ENCODE measurements at regions not wholly inside any gene's neighbourhood (a gene's known extent, or its start where the extent isn't known, plus 50 kb on each side); places are given as distances from the start of the nearest gene placed in this dataset.
"Not testable (repeated sequence)": the region's sequence is repeated elsewhere in the genome, so short reads cannot be mapped to it uniquely, and the experiment has no call there.

DNA sequence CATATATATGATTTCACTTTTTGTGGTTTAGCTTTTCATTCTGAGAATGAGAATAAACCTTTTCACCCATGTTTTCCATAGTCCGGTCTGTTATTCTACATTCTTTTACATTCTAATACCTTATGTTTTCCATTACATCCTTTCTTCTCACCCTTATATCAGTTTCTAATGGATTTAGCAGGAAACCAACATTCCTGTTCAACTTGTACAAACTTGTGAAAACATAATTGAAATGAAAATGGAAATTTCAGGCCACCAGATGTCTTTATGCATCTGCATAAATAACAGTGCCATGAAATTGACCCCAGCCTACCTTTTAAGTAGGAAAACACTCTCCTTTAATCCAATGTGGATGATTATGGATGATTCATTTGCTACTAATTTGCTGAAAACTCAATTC, 494.8 kb upstream of the ZFP42 start:
- Mint-ChIP-seq H3K36me3 (no peaks in the 10 kb centered on the region), H3K4me1 (peaks cover 4% of the 10 kb centered on the region), H3K9me3 (peaks cover 2% of the 10 kb centered on the region), H3K4me3 (no peak overlapping the region), H3K27me3 (ENCODE audit: insufficient read depth, low read depth) (no peaks in the 10 kb centered on the region), H3K27ac (no peak overlapping the region)
- Histone ChIP-seq H4K20me1 (ENCODE audit: low read depth) (no peaks in the 10 kb centered on the region), H3K4me3 (no peak overlapping the region), H3K27me3 (no peaks in the 10 kb centered on the region), H3K79me2 (ENCODE audit: low read depth) (peaks cover 18% of the 10 kb centered on the region), H3K4me1 (no peaks in the 10 kb centered on the region), H3K9me3 (ENCODE audit: low read depth) (no peaks in the 10 kb centered on the region), H3K27ac (no peak overlapping the region), H3K36me3 (no peaks in the 10 kb centered on the region), H3F3A (ENCODE audit: low read depth) (no peaks in the 10 kb centered on the region), H3K9ac (no peak overlapping the region), H2AFZ (replicated peaks) (no peak overlapping the region), H3K4me2 (no peak overlapping the region)
- no peak for DNase-seq (ENCODE audit: low spot score)
- TF ChIP-seq EZH2 (IDR thresholded peaks at IDR 0.05) (no peak), EZH2phosphoT487 (IDR thresholded peaks at IDR 0.05) (no peak)
- TF ChIP-seq, protein P1, sequence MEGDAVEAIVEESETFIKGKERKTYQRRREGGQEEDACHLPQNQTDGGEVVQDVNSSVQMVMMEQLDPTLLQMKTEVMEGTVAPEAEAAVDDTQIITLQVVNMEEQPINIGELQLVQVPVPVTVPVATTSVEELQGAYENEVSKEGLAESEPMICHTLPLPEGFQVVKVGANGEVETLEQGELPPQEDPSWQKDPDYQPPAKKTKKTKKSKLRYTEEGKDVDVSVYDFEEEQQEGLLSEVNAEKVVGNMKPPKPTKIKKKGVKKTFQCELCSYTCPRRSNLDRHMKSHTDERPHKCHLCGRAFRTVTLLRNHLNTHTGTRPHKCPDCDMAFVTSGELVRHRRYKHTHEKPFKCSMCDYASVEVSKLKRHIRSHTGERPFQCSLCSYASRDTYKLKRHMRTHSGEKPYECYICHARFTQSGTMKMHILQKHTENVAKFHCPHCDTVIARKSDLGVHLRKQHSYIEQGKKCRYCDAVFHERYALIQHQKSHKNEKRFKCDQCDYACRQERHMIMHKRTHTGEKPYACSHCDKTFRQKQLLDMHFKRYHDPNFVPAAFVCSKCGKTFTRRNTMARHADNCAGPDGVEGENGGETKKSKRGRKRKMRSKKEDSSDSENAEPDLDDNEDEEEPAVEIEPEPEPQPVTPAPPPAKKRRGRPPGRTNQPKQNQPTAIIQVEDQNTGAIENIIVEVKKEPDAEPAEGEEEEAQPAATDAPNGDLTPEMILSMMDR (IDR thresholded peaks at IDR 0.05) = no peak

DNA sequence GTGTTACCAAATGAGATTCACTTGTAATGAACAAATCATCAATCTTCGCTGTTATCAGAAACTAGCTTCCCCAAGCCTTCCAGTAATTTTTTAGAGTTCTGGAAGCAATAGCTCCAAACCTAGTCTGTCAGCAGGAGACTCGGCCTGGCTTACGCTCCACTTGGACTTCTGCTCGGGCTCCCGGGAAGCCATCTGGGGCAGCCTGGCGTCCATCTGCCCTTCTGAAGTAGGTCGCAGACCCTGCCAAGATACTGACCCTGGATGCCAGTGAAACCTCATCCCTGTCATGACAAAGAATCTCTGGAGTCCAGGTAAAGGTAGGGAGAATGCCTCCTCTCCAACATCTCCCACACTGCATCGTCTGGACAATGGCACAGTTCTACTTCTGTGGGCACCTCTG, 493.8 kb upstream of the ZFP42 start:
- H3F3A ChIP-seq (ENCODE audit: low read depth) = no peaks in the 10 kb centered on the region
- H3K36me3 ChIP-seq = no peaks in the 10 kb centered on the region
- H3K79me2 ChIP-seq (ENCODE audit: low read depth) = peaks cover 18% of the 10 kb centered on the region
- no peak overlapping the region for H3K4me3 ChIP-seq
- no peaks in the 10 kb centered on the region for H3K4me1 ChIP-seq
- no peaks in the 10 kb centered on the region for H4K20me1 ChIP-seq (ENCODE audit: low read depth)
- no peak overlapping the region for H3K4me2 ChIP-seq
- no peak overlapping the region for H3K9ac ChIP-seq
- H3K9me3 ChIP-seq (ENCODE audit: low read depth) = no peaks in the 10 kb centered on the region
- H3K27me3 ChIP-seq = no peaks in the 10 kb centered on the region
- H3K27ac ChIP-seq = no peak overlapping the region
- Mint-ChIP-seq H3K27me3 (ENCODE audit: insufficient read depth, low read depth) (no peaks in the 10 kb centered on the region), H3K9me3 (peaks cover 5% of the 10 kb centered on the region), H3K36me3 (peaks cover under 1% of the 10 kb centered on the region), H3K4me1 (peaks cover 4% of the 10 kb centered on the region), H3K4me3 (no peak overlapping the region), H3K27ac (no peak overlapping the region)
- TF ChIP-seq EZH2phosphoT487 (IDR thresholded peaks at IDR 0.05) (no peak), EZH2 (IDR thresholded peaks at IDR 0.05) (no peak)
- TF ChIP-seq, protein P1 (IDR thresholded peaks at IDR 0.05) = no peak
- DNase-seq (ENCODE audit: low spot score) = no peak
- no peak overlapping the region for H2AFZ ChIP-seq (replicated peaks)

DNA sequence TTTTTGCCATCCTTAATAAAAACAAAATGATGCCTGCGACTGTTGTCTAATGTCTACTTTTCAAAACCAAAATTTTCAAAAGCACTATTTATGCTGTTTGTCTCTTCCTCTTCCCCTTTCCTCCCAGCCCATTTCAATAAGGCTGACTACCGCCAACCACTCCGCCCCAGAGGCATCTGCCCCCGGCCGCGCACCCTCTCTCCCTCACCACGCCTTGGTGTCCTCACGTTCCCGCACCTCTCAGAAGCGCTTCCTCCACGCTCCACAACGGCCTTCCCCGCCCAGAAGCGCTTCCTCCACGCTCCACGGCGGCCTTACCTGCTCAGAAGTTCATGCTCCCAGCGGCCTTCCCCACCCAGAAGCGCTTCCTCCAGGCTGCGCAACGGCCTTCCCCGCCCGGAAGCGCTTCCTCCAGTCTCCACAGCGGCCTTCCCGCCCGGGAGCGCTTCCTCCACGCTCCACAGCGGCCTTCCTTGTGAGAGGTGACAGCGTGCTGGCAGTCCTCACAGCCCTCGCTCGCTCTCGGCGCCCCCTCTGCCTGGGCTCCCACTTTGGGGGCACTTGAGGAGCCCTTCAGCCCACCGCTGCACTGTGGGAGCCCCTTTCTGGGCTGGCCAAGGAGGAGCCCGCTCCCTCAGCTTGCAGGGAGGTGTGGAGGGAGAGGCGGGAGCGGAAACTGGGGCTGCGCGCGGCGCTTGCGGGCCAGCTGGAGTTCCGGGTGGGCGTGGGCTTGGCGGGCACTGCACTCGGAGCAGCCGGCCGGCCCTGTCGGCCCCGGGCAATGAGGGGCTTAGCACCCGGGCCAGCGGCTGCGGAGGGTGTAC, 490.4 kb upstream of the ZFP42 start:
- peak overlapping the region; percentile 47 for H2AFZ ChIP-seq (replicated peaks)
- no peak overlapping the region for H3K9ac ChIP-seq
- no peaks in the 10 kb centered on the region for H3K27me3 ChIP-seq
- H3K4me2 ChIP-seq = peak overlapping the region; percentile 44
- no peaks in the 10 kb centered on the region for H3K27me3 Mint-ChIP-seq (ENCODE audit: insufficient read depth, low read depth)
- H3K79me2 ChIP-seq (ENCODE audit: low read depth) = peaks cover 18% of the 10 kb centered on the region
- peaks cover 8% of the 10 kb centered on the region for H3K9me3 Mint-ChIP-seq
- no peak overlapping the region for H3K27ac Mint-ChIP-seq
- H3F3A ChIP-seq (ENCODE audit: low read depth) = no peaks in the 10 kb centered on the region
- no peaks in the 10 kb centered on the region for H4K20me1 ChIP-seq (ENCODE audit: low read depth)
- peak overlapping the region; percentile 48 for H3K4me3 ChIP-seq
- H3K9me3 ChIP-seq (ENCODE audit: low read depth) = no peaks in the 10 kb centered on the region
- H3K4me1 ChIP-seq = no peaks in the 10 kb centered on the region
- H3K27ac ChIP-seq = no peak overlapping the region
- TF ChIP-seq, protein P1 (IDR thresholded peaks at IDR 0.05) = no peak
- TF ChIP-seq EZH2 (IDR thresholded peaks at IDR 0.05) (no peak), EZH2phosphoT487 (IDR thresholded peaks at IDR 0.05) (no peak)
- peak; percentile 50 for DNase-seq (ENCODE audit: low spot score)
- H3K4me1 Mint-ChIP-seq = no peaks in the 10 kb centered on the region
- no peak overlapping the region for H3K4me3 Mint-ChIP-seq
- H3K36me3 ChIP-seq = no peaks in the 10 kb centered on the region
- peaks cover 3% of the 10 kb centered on the region for H3K36me3 Mint-ChIP-seq

DNA sequence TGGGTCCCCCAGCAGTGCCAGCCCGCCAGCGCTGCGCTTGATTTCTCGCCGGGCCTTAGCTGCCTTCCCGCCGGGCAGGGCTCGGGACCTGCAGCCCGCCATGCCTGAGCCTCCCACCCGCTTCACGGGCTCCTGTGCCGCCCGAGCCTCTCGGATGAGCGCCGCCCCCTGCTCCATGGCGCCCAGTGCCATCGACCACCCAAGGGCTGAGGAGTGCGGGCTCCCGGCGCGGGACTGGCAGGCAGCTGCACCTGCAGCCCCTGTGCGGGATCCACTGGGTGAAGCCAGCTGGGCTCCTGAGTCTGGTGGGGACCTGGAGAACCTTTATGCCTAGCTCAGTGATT, 489.8 kb upstream of the ZFP42 start:
- H3K27ac ChIP-seq; H3K27me3 ChIP-seq; H3K9ac ChIP-seq; H3K4me1 ChIP-seq; H4K20me1 ChIP-seq (ENCODE audit: low read depth); H3F3A ChIP-seq (ENCODE audit: low read depth); DNase-seq (ENCODE audit: low spot score); H3K27ac Mint-ChIP-seq; H3K27me3 Mint-ChIP-seq (ENCODE audit: insufficient read depth, low read depth); H2AFZ ChIP-seq (replicated peaks); H3K9me3 Mint-ChIP-seq; H3K4me3 Mint-ChIP-seq; H3K4me1 Mint-ChIP-seq; H3K9me3 ChIP-seq (ENCODE audit: low read depth); H3K36me3 Mint-ChIP-seq; H3K36me3 ChIP-seq: not testable (repeated sequence)
- peaks cover 18% of the 10 kb centered on the region for H3K79me2 ChIP-seq (ENCODE audit: low read depth)
- peak overlapping the region; percentile 48 for H3K4me3 ChIP-seq
- peak overlapping the region; percentile 52 for H3K4me2 ChIP-seq

Data from neural progenitor cell (in vitro differentiated cells).